Thyroid gland (tissue), 4 donors: ENCODE measurements at regions not wholly inside any gene's neighbourhood (a gene's known extent, or its start where the extent isn't known, plus 50 kb on each side); places are given as distances from the start of the nearest gene placed in this dataset.
"Not testable (repeated sequence)": the region's sequence is repeated elsewhere in the genome, so short reads cannot be mapped to it uniquely, and the experiment has no call there.

Experiments used
- DNase-seq, 2 donors: peaks; one replicate each; pipeline ENCODE4 v3.0.0-alpha.2; 2019
- H3K27ac ChIP-seq, 3 donors: fragments of 200-600 bp; sonication (generic); 1 replicate in 2 of 3; 2 replicates in 1 of 3; pipeline ENCODE4 v1.5.1; 2016 to 2019; ENCODE audit warnings: mild to moderate bottlenecking in 1 of 3, moderate library complexity in 1 of 3
- H3K27me3 ChIP-seq: fragments of 200-600 bp; sonication (generic); one replicate; pipeline ENCODE4 v1.5.1; 2019
- H3K36me3 ChIP-seq, 2 donors: fragments of 200-600 bp; sonication (generic); one replicate each; pipeline ENCODE4 v1.5.1; 2016 to 2019
- H3K4me1 ChIP-seq, 2 donors: fragments of 200-600 bp; sonication (generic); one replicate each; pipeline ENCODE4 v1.5.1; 2017 to 2019
- H3K4me3 ChIP-seq, 3 donors: fragments of 200-600 bp; sonication (generic); replicated peaks in 1 of 3; 1 replicate in 2 of 3; 2 replicates in 1 of 3; pipeline ENCODE4 v1.5.1; 2016; ENCODE audit warnings: mild to moderate bottlenecking in 1 of 3
- H3K9me3 ChIP-seq: fragments of 200-600 bp; sonication (generic); one replicate; pipeline ENCODE4 v1.5.1; 2017
- CTCF ChIP-seq, 6 experiments: fragments of 200-600 bp in 3 of 6; fragments of 450-650 bp in 3 of 6; sonication (generic) in 3 of 6; IDR thresholded peaks; one replicate each; pipeline ENCODE4 v1.5.1; 2016 to 2019; ENCODE audit warnings: antibody characterized with exemption in 6 of 6, mild to moderate bottlenecking in 2 of 6, inconsistent platforms in 1 of 6, moderate library complexity in 1 of 6
- POLR2A ChIP-seq, 2 donors: fragments of 450-650 bp; IDR thresholded peaks; one replicate each; pipeline ENCODE4 v1.6.1; 2017; ENCODE audit warnings: antibody characterized with exemption in 2 of 2, mild to moderate bottlenecking in 2 of 2, moderate library complexity in 1 of 2
- WGBS, 2 donors: methylation state at CpG; one replicate each; pipeline ENCODE4 v1.1.5; 2017; 5-methylcytosine and 5-hydroxymethylcytosine counted together
- intact Hi-C: fragments of 100-400 bp; cut with DNase I; formaldehyde crosslinking; loops from one replicate; pipeline ENCODE4 v1.15.1; 2023

- intact Hi-C loops: no loop called here
- Histone ChIP-seq H3K36me3 (no peaks in the 10 kb centered on the region), H3K27ac (no peak overlapping the region), H3K27me3 (no peaks in the 10 kb centered on the region), H3K4me3 (no peak overlapping the region), H3K4me1 (no peaks in the 10 kb centered on the region), H3K9me3 (no peaks in the 10 kb centered on the region)
- 74 to 90% methylated on average over 2 of the region's 2 CpGs for WGBS, 2 donors
- TF ChIP-seq POLR2A (IDR thresholded peaks at IDR 0.05): no peak
- TF ChIP-seq CTCF (IDR thresholded peaks at IDR 0.05): no peak
- no peak for DNase-seq
Measured at GRCh38 chr20:51171141-51171540, 148.2 kb upstream of the KCNG1 start.

DNA sequence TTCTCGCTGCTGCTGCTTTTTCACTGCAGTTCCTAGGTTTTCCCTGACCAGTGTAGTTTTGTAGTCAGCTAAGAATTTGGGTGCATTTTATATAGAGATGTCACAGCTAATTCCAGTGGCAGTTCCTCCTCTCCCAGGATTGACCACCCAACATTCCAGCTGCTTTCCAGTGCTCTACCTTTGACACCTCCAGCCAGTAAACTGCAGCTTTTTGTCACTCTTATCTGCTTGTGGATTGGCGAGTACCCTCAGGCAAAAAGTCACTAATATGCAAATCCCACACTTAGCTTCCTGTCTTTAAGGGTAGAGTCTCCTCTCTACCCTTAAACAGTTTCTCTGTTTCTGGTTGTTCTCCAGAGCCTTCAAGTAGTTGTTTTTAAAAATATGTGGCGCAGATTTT is 146.9 kb upstream of the KCNG1 start:
- intact Hi-C loops: no loop called here
- 83 to 86% methylated on average over 3 of the region's 3 CpGs for WGBS, 2 donors
- TF ChIP-seq POLR2A (IDR thresholded peaks at IDR 0.05) (no peak), CTCF (IDR thresholded peaks at IDR 0.05) (no peak)
- Histone ChIP-seq H3K27ac (no peak overlapping the region), H3K4me1 (no peaks in the 10 kb centered on the region), H3K36me3 (no peaks in the 10 kb centered on the region), H3K27me3 (no peaks in the 10 kb centered on the region), H3K4me3 (no peak overlapping the region), H3K9me3 (no peaks in the 10 kb centered on the region)
- no peak for DNase-seq

DNA sequence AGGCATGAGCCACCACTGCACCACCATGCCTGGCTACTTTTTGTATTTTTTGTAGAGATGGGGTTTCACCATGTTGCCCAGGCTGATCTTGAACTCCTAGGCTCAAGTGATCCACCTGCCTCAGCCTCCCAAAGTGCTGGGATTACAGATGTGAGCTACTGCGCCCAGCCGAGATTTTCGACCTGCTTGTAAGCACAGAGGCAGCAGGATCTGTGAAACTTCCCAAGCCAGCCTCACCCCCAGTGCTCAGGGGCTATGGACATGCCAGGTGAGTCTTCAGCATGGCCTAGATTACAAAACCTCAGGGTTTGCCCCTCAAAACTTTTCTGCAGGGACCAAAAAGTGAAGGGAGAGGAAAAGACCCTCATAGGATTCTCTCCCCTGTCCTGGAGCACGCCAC is 145.0 kb upstream of the KCNG1 start:
- H3K27me3 ChIP-seq, H3K4me1 ChIP-seq, H3K27ac ChIP-seq, H3K4me3 ChIP-seq, H3K36me3 ChIP-seq, intact Hi-C loops, H3K9me3 ChIP-seq, DNase-seq: not testable (repeated sequence)
- WGBS, 2 donors: 83% methylated on average over 4 of the region's 4 CpGs

DNA sequence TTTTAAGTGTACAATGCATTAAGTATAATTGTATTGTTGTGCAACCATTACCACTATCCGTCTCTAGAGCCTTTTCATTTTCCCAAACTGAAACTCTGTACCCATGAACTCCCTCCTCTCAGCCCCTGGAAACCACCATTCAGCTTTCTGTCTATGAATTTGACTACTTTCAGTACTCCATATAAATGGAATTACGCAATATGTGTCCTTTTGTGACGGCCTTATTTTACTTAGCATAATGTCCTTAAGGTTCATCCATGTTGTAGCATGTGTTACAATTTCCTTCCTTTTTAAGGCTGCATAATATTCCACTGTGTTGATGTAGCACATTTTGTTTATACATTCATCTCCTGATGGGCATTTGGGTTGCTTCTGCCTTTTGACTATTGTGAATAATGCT is 143.6 kb upstream of the KCNG1 start:
- Histone ChIP-seq H3K4me1 (no peaks in the 10 kb centered on the region), H3K9me3 (no peaks in the 10 kb centered on the region), H3K4me3 (no peak overlapping the region), H3K27ac (no peak overlapping the region), H3K36me3 (no peaks in the 10 kb centered on the region), H3K27me3 (no peaks in the 10 kb centered on the region)
- WGBS, 2 donors: 59 to 60% methylated on average over 3 of the region's 3 CpGs
- TF ChIP-seq POLR2A (IDR thresholded peaks at IDR 0.05) (no peak), CTCF (IDR thresholded peaks at IDR 0.05) (no peak)
- DNase-seq: no peak
- intact Hi-C loops: no loop called here

- no peaks in the 10 kb centered on the region for H3K36me3 ChIP-seq
- no peak for TF ChIP-seq POLR2A (IDR thresholded peaks at IDR 0.05)
- TF ChIP-seq CTCF (IDR thresholded peaks at IDR 0.05): no peak
Measured at GRCh38 chr20:51165131-51165530, 142.2 kb upstream of the KCNG1 start.

GRCh38 chr20:51164731-51165130 is 141.8 kb upstream of the KCNG1 start:
- intact Hi-C loops: no loop called here
- DNase-seq: no peak
- no peak for TF ChIP-seq POLR2A (IDR thresholded peaks at IDR 0.05)
- TF ChIP-seq CTCF (IDR thresholded peaks at IDR 0.05): no peak

More at GRCh38 chr20:51165131-51165530, 142.2 kb upstream of the KCNG1 start:
- Histone ChIP-seq H3K27ac (no peak overlapping the region), H3K9me3 (no peaks in the 10 kb centered on the region), H3K4me1 (no peaks in the 10 kb centered on the region), H3K27me3 (no peaks in the 10 kb centered on the region), H3K4me3 (no peak overlapping the region)
- DNase-seq: no peak
- WGBS, 2 donors: 64 to 75% methylated on average over 9 of the region's 9 CpGs
- intact Hi-C loops: no loop called here

More at GRCh38 chr20:51164731-51165130, 141.8 kb upstream of the KCNG1 start:
- H3K27me3 ChIP-seq: no peaks in the 10 kb centered on the region
- H3K27ac ChIP-seq: no peak overlapping the region
- H3K9me3 ChIP-seq: no peaks in the 10 kb centered on the region
- WGBS, 2 donors: 88 to 90% methylated on average over 2 of the region's 2 CpGs
- H3K4me1 ChIP-seq: no peaks in the 10 kb centered on the region
- H3K4me3 ChIP-seq: no peak overlapping the region
- H3K36me3 ChIP-seq: no peaks in the 10 kb centered on the region
